Activated naive CD4-positive, alpha-beta T cell treated with anti-CD3 and anti-CD28 coated beads for 36 hours (primary cell): ENCODE measurements at regions not wholly inside any gene's neighbourhood (a gene's known extent, or its start where the extent isn't known, plus 50 kb on each side); places are given as distances from the start of the nearest gene placed in this dataset.
"Not testable (repeated sequence)": the region's sequence is repeated elsewhere in the genome, so short reads cannot be mapped to it uniquely, and the experiment has no call there.

Source experiments
- CTCF ChIA-PET: fragments of 350-600 bp; sonication (Branson Sonifier 250); formaldehyde crosslinking; loops from one replicate; lab custom pipeline; 2021; ENCODE audit warnings: antibody characterized with exemption; lab: Charles Lee
- DNase-seq: peaks from one replicate; pipeline ENCODE4 v3.0.0-alpha.2; 2020
- H3K27ac Mint-ChIP-seq: one replicate; pipeline ENCODE4 v1.8.0; 2021; ENCODE audit warnings: mild to moderate bottlenecking, mixed read lengths
- H3K27me3 Mint-ChIP-seq: one replicate; pipeline ENCODE4 v1.8.0; 2021; ENCODE audit warnings: low read depth, mixed read lengths
- H3K36me3 Mint-ChIP-seq: one replicate; pipeline ENCODE4 v1.8.0; 2021; ENCODE audit warnings: low read depth, mixed read lengths
- H3K4me1 Mint-ChIP-seq: one replicate; pipeline ENCODE4 v1.8.0; 2021; ENCODE audit warnings: low read depth, mixed read lengths
- H3K4me3 Mint-ChIP-seq: one replicate; pipeline ENCODE4 v1.8.0; 2021; ENCODE audit warnings: mild to moderate bottlenecking, moderate library complexity, mixed read lengths
- H3K9me3 Mint-ChIP-seq: one replicate; pipeline ENCODE4 v1.8.0; 2021; ENCODE audit warnings: mixed read lengths
- intact Hi-C: fragments of 100-400 bp; cut with micrococcal nuclease; formaldehyde crosslinking; loops from one replicate; pipeline ENCODE4 v1.15.1; 2023

- DNase-seq, result no peak
- peaks cover 5% of the 10 kb centered on the region for H3K27me3 Mint-ChIP-seq
- CTCF ChIA-PET, result interaction anchor here (1.0 kb wide), 1 partner anchor 181 kb away, joined by 3 read pairs; no protein-coding TSS in a partner anchor
- no peak overlapping the region for H3K27ac Mint-ChIP-seq
- no peaks in the 10 kb centered on the region for H3K4me1 Mint-ChIP-seq
- H3K4me3 Mint-ChIP-seq, result no peak overlapping the region
- H3K36me3 Mint-ChIP-seq, result no peaks in the 10 kb centered on the region
- H3K9me3 Mint-ChIP-seq, result no peaks in the 10 kb centered on the region
- intact Hi-C loops, result no loop called here
These were observed 107.1 kb upstream of the ERRFI1 start for GRCh38 chr1:8133190-8133589.

- no peaks in the 10 kb centered on the region for H3K36me3 Mint-ChIP-seq
- H3K4me1 Mint-ChIP-seq, result no peaks in the 10 kb centered on the region
- H3K27me3 Mint-ChIP-seq, result peaks cover 4% of the 10 kb centered on the region
- peaks cover 2% of the 10 kb centered on the region for H3K9me3 Mint-ChIP-seq
- DNase-seq, result no peak
- CTCF ChIA-PET, result interaction anchor here (0.5 to 0.6 kb wide), 2 partner anchors 44 to 745 kb away, joined by 3 read pairs; no protein-coding TSS in a partner anchor
- H3K4me3 Mint-ChIP-seq, result no peak overlapping the region
- intact Hi-C loops, result no loop called here
- H3K27ac Mint-ChIP-seq, result no peak overlapping the region
These were observed 101.1 kb upstream of the ERRFI1 start for GRCh38 chr1:8127171-8127641.

DNA sequence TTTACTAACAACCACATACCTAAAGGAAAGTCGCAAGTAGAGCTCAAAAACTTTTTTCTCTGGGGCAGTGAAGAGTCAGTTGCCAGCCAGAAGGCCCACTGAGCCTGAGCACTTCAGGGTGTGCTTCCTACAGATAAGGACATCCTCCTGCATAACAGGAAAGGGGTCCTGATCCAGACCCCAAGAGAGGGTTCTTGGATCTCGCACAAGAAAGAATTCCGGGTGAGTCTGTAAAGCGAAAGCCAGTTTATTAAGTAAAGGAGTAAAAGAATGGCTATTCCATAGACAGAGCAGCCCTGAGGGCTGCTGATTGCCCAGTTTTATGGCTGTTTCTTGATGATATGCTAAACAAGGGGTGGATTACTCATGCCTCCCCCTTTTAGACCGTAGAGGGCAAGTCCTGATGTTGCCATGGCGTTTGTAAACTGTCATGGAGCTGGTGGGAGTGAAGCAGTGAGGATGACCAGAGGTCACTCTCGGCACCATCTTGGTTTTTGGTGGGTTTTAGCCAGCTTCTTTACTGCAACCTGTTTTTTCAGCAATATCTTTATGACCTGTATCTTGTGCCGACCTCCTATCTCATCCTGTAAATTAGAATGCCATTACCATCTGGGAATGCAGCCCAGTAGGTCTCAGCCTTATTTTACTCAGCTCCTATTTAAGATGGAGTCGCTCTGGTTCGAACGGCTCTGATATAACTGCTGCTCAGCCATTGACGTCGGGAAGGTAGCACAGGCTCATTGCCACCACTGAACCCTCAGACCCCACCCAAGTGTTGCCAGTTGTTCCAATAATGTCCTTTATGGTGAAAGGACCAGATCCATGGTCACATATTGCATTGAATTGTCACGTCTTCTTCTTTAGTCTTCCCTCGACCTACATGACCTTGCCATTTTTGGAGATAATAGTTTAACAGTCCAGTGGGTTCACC, 96.6 kb upstream of the ERRFI1 start:
- Mint-ChIP-seq H3K9me3 (peaks cover 2% of the 10 kb centered on the region), H3K27ac (no peak overlapping the region), H3K4me1 (peaks cover 13% of the 10 kb centered on the region), H3K36me3 (no peaks in the 10 kb centered on the region), H3K27me3 (peaks cover 6% of the 10 kb centered on the region), H3K4me3 (no peak overlapping the region)
- CTCF ChIA-PET, result no interaction called here
- intact Hi-C loops, result no loop called here
- no peak for DNase-seq

- Mint-ChIP-seq H3K4me3 (no peak overlapping the region), H3K27me3 (peaks cover 6% of the 10 kb centered on the region), H3K4me1 (peaks cover 13% of the 10 kb centered on the region), H3K36me3 (no peaks in the 10 kb centered on the region), H3K27ac (no peak overlapping the region), H3K9me3 (peaks cover 2% of the 10 kb centered on the region)
- CTCF ChIA-PET, result no interaction called here
- intact Hi-C loops, result no loop called here
- DNase-seq, result no peak
These were observed 96.0 kb upstream of the ERRFI1 start for GRCh38 chr1:8122160-8122476.

GRCh38 chr1:8121261-8122159, 95.4 kb upstream of the ERRFI1 start:
- intact Hi-C loops, result no loop called here
- H3K4me1 Mint-ChIP-seq, result peaks cover 13% of the 10 kb centered on the region
- CTCF ChIA-PET, result no interaction called here
- H3K9me3 Mint-ChIP-seq, result peaks cover 2% of the 10 kb centered on the region
- no peaks in the 10 kb centered on the region for H3K36me3 Mint-ChIP-seq
- no peak overlapping the region for H3K27ac Mint-ChIP-seq
- H3K27me3 Mint-ChIP-seq, result peaks cover 6% of the 10 kb centered on the region
- no peak for DNase-seq
- H3K4me3 Mint-ChIP-seq, result peak overlapping the region; percentile 11

DNA sequence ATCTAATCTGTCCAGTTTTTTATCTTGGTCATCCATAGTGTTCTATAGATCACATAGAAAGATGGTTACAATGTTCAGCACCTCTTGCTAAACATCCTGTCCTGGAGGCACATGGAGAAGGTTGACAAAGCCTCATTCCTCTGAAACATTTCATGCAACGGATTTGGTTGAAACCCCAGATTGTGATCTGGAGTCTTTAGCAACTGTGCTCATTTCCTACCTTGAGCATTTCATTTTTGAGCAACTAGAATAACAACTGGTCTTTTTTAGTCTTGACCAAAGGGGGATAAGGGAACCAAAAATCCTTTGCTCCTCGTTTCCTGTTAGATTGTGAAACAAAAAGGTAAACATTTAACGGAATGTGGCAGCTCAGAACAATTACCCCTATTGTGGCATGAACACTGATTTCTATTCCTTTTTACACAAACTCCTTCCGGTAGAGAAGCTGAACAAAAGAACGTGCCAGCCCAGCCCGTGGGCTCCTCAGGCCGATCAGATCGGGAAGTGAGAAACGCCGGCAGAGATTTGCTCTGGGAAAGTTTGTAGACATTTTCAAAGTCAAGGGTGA, 94.7 kb upstream of the ERRFI1 start:
- peaks cover 6% of the 10 kb centered on the region for H3K27me3 Mint-ChIP-seq
- peaks cover 13% of the 10 kb centered on the region for H3K4me1 Mint-ChIP-seq
- H3K4me3 Mint-ChIP-seq, result no peak overlapping the region
- CTCF ChIA-PET, result interaction anchor here (0.6 to 0.8 kb wide), 3 partner anchors 15 to 661 kb away, joined by 3 to 5 read pairs (median 4); no protein-coding TSS in a partner anchor
- H3K9me3 Mint-ChIP-seq, result peaks cover 2% of the 10 kb centered on the region
- H3K27ac Mint-ChIP-seq, result no peak overlapping the region
- intact Hi-C loops, result no loop called here
- H3K36me3 Mint-ChIP-seq, result no peaks in the 10 kb centered on the region
- no peak for DNase-seq

GRCh38 chr1:8118736-8119135, 92.6 kb upstream of the ERRFI1 start:
- H3K4me3 Mint-ChIP-seq, H3K27me3 Mint-ChIP-seq, H3K36me3 Mint-ChIP-seq, intact Hi-C loops, H3K9me3 Mint-ChIP-seq, CTCF ChIA-PET, DNase-seq, H3K27ac Mint-ChIP-seq: not testable (repeated sequence)
- peaks cover 13% of the 10 kb centered on the region for H3K4me1 Mint-ChIP-seq

- CTCF ChIA-PET, result no interaction called here
- intact Hi-C loops, result no loop called here
- H3K27me3 Mint-ChIP-seq, result peaks cover 3% of the 10 kb centered on the region
- DNase-seq, result no peak
- H3K4me1 Mint-ChIP-seq, result peaks cover 15% of the 10 kb centered on the region
- no peaks in the 10 kb centered on the region for H3K9me3 Mint-ChIP-seq
- H3K4me3 Mint-ChIP-seq, result no peak overlapping the region
- no peaks in the 10 kb centered on the region for H3K36me3 Mint-ChIP-seq
- no peak overlapping the region for H3K27ac Mint-ChIP-seq
These were observed 91.9 kb upstream of the ERRFI1 start for GRCh38 chr1:8118031-8118451.

- H3K36me3 Mint-ChIP-seq, result no peaks in the 10 kb centered on the region
- intact Hi-C loops, result no loop called here
- H3K27me3 Mint-ChIP-seq, result peaks cover 3% of the 10 kb centered on the region
- H3K9me3 Mint-ChIP-seq, result no peaks in the 10 kb centered on the region
- H3K4me1 Mint-ChIP-seq, result peaks cover 13% of the 10 kb centered on the region
- CTCF ChIA-PET, result interaction anchor here (0.7 kb wide), 1 partner anchor 26 kb away, joined by 3 read pairs; no protein-coding TSS in a partner anchor
- no peak for DNase-seq
- H3K27ac Mint-ChIP-seq, result no peak overlapping the region
- no peak overlapping the region for H3K4me3 Mint-ChIP-seq
These were observed 90.8 kb upstream of the ERRFI1 start for GRCh38 chr1:8116894-8117264.

DNA sequence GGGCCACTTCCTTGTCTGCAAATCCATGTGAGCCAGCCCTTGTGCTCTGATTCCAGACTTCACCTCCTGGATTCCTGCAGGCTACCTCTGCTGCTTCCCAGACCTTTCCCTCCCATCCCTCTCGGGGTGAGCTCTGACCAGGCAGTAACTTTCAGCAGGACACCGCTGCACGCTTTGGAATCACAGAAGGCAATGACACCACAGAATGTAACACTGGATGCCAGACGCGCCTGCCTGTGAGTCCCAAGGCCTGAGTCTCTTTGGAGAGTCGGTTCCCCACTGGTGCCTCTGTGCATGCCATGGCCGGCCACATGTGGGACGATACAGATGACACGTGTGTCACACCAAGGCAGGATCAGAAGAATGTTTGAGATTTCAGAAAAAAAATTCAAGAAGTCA, 89.7 kb upstream of the ERRFI1 start:
- Mint-ChIP-seq H3K4me3 (no peak overlapping the region), H3K9me3 (no peaks in the 10 kb centered on the region), H3K36me3 (no peaks in the 10 kb centered on the region), H3K27ac (no peak overlapping the region), H3K4me1 (peaks cover 5% of the 10 kb centered on the region), H3K27me3 (no peaks in the 10 kb centered on the region)
- intact Hi-C loops, result no loop called here
- CTCF ChIA-PET, result interaction anchor here (0.7 kb wide), 1 partner anchor 248 kb away, joined by 4 read pairs; no protein-coding TSS in a partner anchor
- no peak for DNase-seq

DNA sequence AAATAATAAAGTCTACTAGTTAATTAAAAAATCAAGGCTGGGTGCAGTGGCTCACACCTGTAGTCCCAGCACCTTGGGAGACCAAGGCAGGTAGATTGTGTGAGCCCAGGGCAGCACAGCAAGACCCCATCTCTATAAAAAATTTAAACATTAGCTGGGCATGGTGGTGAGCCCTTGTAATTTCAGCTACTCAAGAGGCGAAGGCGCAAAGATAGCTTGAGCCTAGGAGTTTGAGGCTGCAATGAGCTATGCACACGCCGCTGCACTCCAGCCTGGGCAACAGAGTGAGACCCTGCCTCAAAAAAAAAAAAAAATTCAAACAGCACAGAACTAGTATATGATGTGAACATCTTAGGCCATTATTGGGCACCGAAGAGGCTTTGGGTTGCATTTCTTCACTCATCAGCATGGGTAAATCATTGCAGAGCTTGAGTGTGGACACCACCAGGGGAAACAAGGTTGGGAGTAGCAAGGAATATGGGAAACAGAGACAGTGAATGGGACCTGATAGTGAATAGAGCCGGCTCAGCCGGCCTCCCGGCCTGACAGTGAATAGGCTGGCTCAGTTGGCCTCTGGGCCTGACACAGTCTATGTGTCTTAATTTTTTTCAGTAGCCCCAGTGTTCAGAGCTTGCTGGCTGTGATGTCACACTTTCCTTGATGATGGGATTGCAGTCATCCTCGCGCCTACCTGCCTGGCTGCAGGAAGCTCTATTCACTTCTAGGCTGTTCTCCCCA, 89.1 kb upstream of the ERRFI1 start:
- no peaks in the 10 kb centered on the region for H3K36me3 Mint-ChIP-seq
- no peak overlapping the region for H3K4me3 Mint-ChIP-seq
- no peaks in the 10 kb centered on the region for H3K9me3 Mint-ChIP-seq
- H3K27me3 Mint-ChIP-seq, result no peaks in the 10 kb centered on the region
- peaks cover 3% of the 10 kb centered on the region for H3K4me1 Mint-ChIP-seq
- H3K27ac Mint-ChIP-seq, result no peak overlapping the region
- DNase-seq, result no peak
- CTCF ChIA-PET, result interaction anchor here (0.7 kb wide), 1 partner anchor 247 kb away, joined by 4 read pairs; no protein-coding TSS in a partner anchor
- intact Hi-C loops, result no loop called here
